GM23338 (cell line): ENCODE measurements at regions not wholly inside any gene's neighbourhood (a gene's known extent, or its start where the extent isn't known, plus 50 kb on each side); places are given as distances from the start of the nearest gene placed in this dataset.

ENCODE experiments used
- ATAC-seq: fragments of 200-7000 bp; cut with Tn5 transposase; 3 replicates; pipeline ENCODE4 v1.9.1; 2020
- DNase-seq: peaks from one replicate; pipeline ENCODE4 v3.0.0-alpha.2; 2015; ENCODE audit warnings: low spot score
- H2AFZ ChIP-seq: fragments of 200-600 bp; sonication (generic); 2 replicates; pipeline ENCODE4 v1.8.0; 2016; ENCODE audit warnings: antibody characterized with exemption, mild to moderate bottlenecking, moderate library complexity
- H3F3A ChIP-seq: fragments of 200-600 bp; sonication (generic); replicated peaks from 2 replicates; pipeline ENCODE4 v1.8.0; 2017; ENCODE audit warnings: antibody characterized with exemption, mixed run types, low read depth
- H3K27ac ChIP-seq: fragments of 200-600 bp; sonication (generic); 2 replicates; pipeline ENCODE4 v1.6.1; 2016; ENCODE audit warnings: low read depth
- H3K27me3 ChIP-seq: fragments of 200-600 bp; sonication (generic); 2 replicates; pipeline ENCODE4 v1.8.0; 2016; ENCODE audit warnings: mild to moderate bottlenecking, mixed run types, moderate library complexity; ENCODE audit not compliant: insufficient read depth
- H3K36me3 ChIP-seq: fragments of 200-600 bp; sonication (generic); 2 replicates; pipeline ENCODE4 v1.8.0; 2016; ENCODE audit warnings: mild to moderate bottlenecking; ENCODE audit not compliant: insufficient read depth
- H3K4me1 ChIP-seq: fragments of 200-600 bp; sonication (generic); 2 replicates; pipeline ENCODE4 v1.8.0; 2016; ENCODE audit warnings: mild to moderate bottlenecking, moderate library complexity; ENCODE audit not compliant: insufficient read depth
- H3K4me2 ChIP-seq: fragments of 200-600 bp; sonication (generic); 2 replicates; pipeline ENCODE4 v1.7.1; 2017; ENCODE audit warnings: mixed run types
- H3K4me3 ChIP-seq: fragments of 200-600 bp; sonication (generic); 2 replicates; pipeline ENCODE4 v1.6.1; 2016; ENCODE audit warnings: mixed run types
- H3K79me2 ChIP-seq: fragments of 200-600 bp; sonication (generic); replicated peaks from 2 replicates; pipeline ENCODE4 v1.8.0; 2017; ENCODE audit warnings: mild to moderate bottlenecking; ENCODE audit not compliant: insufficient read depth
- H3K9me2 ChIP-seq: fragments of 200-600 bp; sonication (generic); 2 replicates; pipeline ENCODE4 v1.8.0; 2017; ENCODE audit not compliant: insufficient read depth
- H4K20me1 ChIP-seq: fragments of 200-600 bp; sonication (generic); replicated peaks from 2 replicates; pipeline ENCODE4 v1.8.0; 2017; ENCODE audit warnings: mild to moderate bottlenecking; ENCODE audit not compliant: insufficient read depth
- H3K27ac Mint-ChIP-seq: 2 replicates; pipeline ENCODE4 v1.8.0; 2020; ENCODE audit warnings: inconsistent platforms, mild to moderate bottlenecking, moderate library complexity, mixed read lengths
- H3K27me3 Mint-ChIP-seq: 3 replicates; pipeline ENCODE4 v1.8.0; 2022; ENCODE audit warnings: low read depth, mild to moderate bottlenecking, moderate library complexity, mixed read lengths, inconsistent platforms; ENCODE audit not compliant: insufficient read depth, poor library complexity
- H3K36me3 Mint-ChIP-seq: 3 replicates; pipeline ENCODE4 v1.8.0; 2021; ENCODE audit warnings: low read depth, mild to moderate bottlenecking, inconsistent platforms, moderate library complexity, mixed read lengths
- H3K4me1 Mint-ChIP-seq: 3 replicates; pipeline ENCODE4 v1.8.0; 2020; ENCODE audit warnings: mild to moderate bottlenecking, inconsistent platforms, mixed read lengths
- H3K4me3 Mint-ChIP-seq: 3 replicates; pipeline ENCODE4 v1.8.0; 2021; ENCODE audit warnings: moderate library complexity, mild to moderate bottlenecking, inconsistent platforms, mixed read lengths
- H3K9me3 Mint-ChIP-seq: 3 replicates; pipeline ENCODE4 v1.8.0; 2020; ENCODE audit warnings: moderate library complexity, mild to moderate bottlenecking, inconsistent platforms, mixed read lengths
- CREB1 ChIP-seq: fragments of 250-450 bp; sonication (Bioruptor Pico); IDR thresholded peaks from 2 replicates; pipeline ENCODE4 v1.5.0; 2020; ENCODE audit warnings: low read depth, mild to moderate bottlenecking, moderate library complexity
- CTCF ChIP-seq, 2 experiments: fragments of 200-600 bp in 1 of 2; sonication (generic) in 1 of 2; conservative IDR thresholded peaks; 2 replicates each; pipeline versions ENCODE4 v1.5.1 to v1.6.1; 2016 to 2017; ENCODE audit warnings: antibody characterized with exemption in 2 of 2, low read depth in 2 of 2, mild to moderate bottlenecking in 2 of 2, moderate library complexity in 1 of 2
- ETS1 ChIP-seq: IDR thresholded peaks from 2 replicates; pipeline ENCODE4 v1.6.1; 2016; ENCODE audit warnings: antibody characterized with exemption
- EZH2 ChIP-seq: fragments of 200-600 bp; sonication (generic); IDR thresholded peaks from one replicate; pipeline ENCODE4 v1.8.0; 2017; ENCODE audit warnings: antibody characterized with exemption, mild to moderate bottlenecking, low read depth; ENCODE audit not compliant: unreplicated experiment
- EZH2phosphoT487 ChIP-seq: fragments of 200-600 bp; sonication (generic); IDR thresholded peaks from one replicate; pipeline ENCODE4 v1.8.1; 2018; ENCODE audit warnings: antibody characterized with exemption; ENCODE audit not compliant: unreplicated experiment
- JUNB ChIP-seq: IDR thresholded peaks from one replicate; pipeline ENCODE4 v1.6.1; 2016; ENCODE audit warnings: antibody characterized with exemption; ENCODE audit not compliant: unreplicated experiment
- NANOG ChIP-seq: IDR thresholded peaks from 2 replicates; pipeline ENCODE4 v1.6.1; 2016; ENCODE audit warnings: antibody characterized with exemption, borderline replicate concordance
- POLR2AphosphoS5 ChIP-seq: IDR thresholded peaks from 2 replicates; pipeline ENCODE4 v1.6.1; 2016; ENCODE audit warnings: antibody characterized with exemption, low read depth
- STAT1 ChIP-seq: IDR thresholded peaks from one replicate; pipeline ENCODE4 v1.6.1; 2016; ENCODE audit warnings: antibody characterized with exemption; ENCODE audit not compliant: unreplicated experiment
- ZNF114 ChIP-seq: fragments of 250-450 bp; sonication (Bioruptor Pico); IDR thresholded peaks from 2 replicates; pipeline ENCODE4 v1.5.0; 2020; ENCODE audit warnings: mild to moderate bottlenecking, moderate library complexity
- ZNF331 ChIP-seq: fragments of 250-450 bp; sonication (Bioruptor Pico); IDR thresholded peaks from 2 replicates; pipeline ENCODE4 v1.5.0; 2020; ENCODE audit warnings: low read depth, mild to moderate bottlenecking, moderate library complexity

GRCh38 chr9:111258875-111259271 lies 71.2 kb downstream of the OR2K2 start:
- H3K27me3 Mint-ChIP-seq = no peaks in the 10 kb centered on the region
- TF ChIP-seq STAT1 (no peak), CTCF (conservative IDR thresholded peaks at IDR 0.05; ENCODE audit: low read depth in 2 of 2) (no peak), ZNF331 (CRISPR knock-in tag) (no peak), CREB1 (CRISPR knock-in tag) (no peak), ETS1 (no peak), POLR2AphosphoS5 (no peak), NANOG (no peak)

GRCh38 chr9:111258209-111258874 lies 71.7 kb downstream of the OR2K2 start:
- ATAC-seq (no peak), DNase-seq (no peak)
- Mint-ChIP-seq H3K36me3 (no peaks in the 10 kb centered on the region), H3K4me3 (no peak overlapping the region), H3K4me1 (no peaks in the 10 kb centered on the region), H3K9me3 (no peaks in the 10 kb centered on the region; the same call in 2 of the 3 replicates), H3K27me3 (no peaks in the 10 kb centered on the region), H3K27ac (no peak overlapping the region)
- H3K36me3 ChIP-seq = no peaks in the 10 kb centered on the region
- no peaks in the 10 kb centered on the region for H3F3A ChIP-seq
- H3K79me2 ChIP-seq = no peaks in the 10 kb centered on the region
- no peaks in the 10 kb centered on the region for H3K27me3 ChIP-seq
- H3K27ac ChIP-seq = no peak overlapping the region
- peak overlapping the region; percentile 72 for H2AFZ ChIP-seq
- no peak overlapping the region for H3K4me2 ChIP-seq
- no peaks in the 10 kb centered on the region for H3K4me1 ChIP-seq
- H4K20me1 ChIP-seq = no peaks in the 10 kb centered on the region
- H3K9me2 ChIP-seq = 0 out of 2 replicates have a peak, but pooled peaks cover 4% of the 10 kb centered on the region
- no peak overlapping the region for H3K4me3 ChIP-seq
- no peak for TF ChIP-seq EZH2phosphoT487
- TF ChIP-seq POLR2AphosphoS5 = no peak
- no peak for TF ChIP-seq JUNB
- no peak for TF ChIP-seq EZH2
- no peak for TF ChIP-seq ZNF331 (CRISPR knock-in tag)
- no peak for TF ChIP-seq ZNF114 (CRISPR knock-in tag)
- no peak for TF ChIP-seq CREB1 (CRISPR knock-in tag)
- no peak for TF ChIP-seq STAT1
- no peak for TF ChIP-seq ETS1

More at GRCh38 chr9:111258875-111259271, 71.2 kb downstream of the OR2K2 start:
- Histone ChIP-seq H3K9me2 (0 out of 2 replicates have a peak, but pooled peaks cover 2% of the 10 kb centered on the region), H3K79me2 (no peaks in the 10 kb centered on the region), H3K36me3 (no peaks in the 10 kb centered on the region), H4K20me1 (no peaks in the 10 kb centered on the region), H3K4me3 (no peak overlapping the region), H3F3A (no peaks in the 10 kb centered on the region), H3K4me1 (no peaks in the 10 kb centered on the region), H2AFZ (no peak overlapping the region), H3K27ac (no peak overlapping the region), H3K27me3 (no peaks in the 10 kb centered on the region), H3K4me2 (no peak overlapping the region)
- no peak for ATAC-seq
- Mint-ChIP-seq H3K4me1 (no peaks in the 10 kb centered on the region), H3K27ac (no peak overlapping the region), H3K36me3 (no peaks in the 10 kb centered on the region), H3K4me3 (no peak overlapping the region), H3K9me3 (no peaks in the 10 kb centered on the region; the same call in 2 of the 3 replicates)
- DNase-seq = no peak
